Progenitor cell of endocrine pancreas (in vitro differentiated cells): ENCODE measurements at regions not wholly inside any gene's neighbourhood (a gene's known extent, or its start where the extent isn't known, plus 50 kb on each side); places are given as distances from the start of the nearest gene placed in this dataset.

Source experiments
- DNase-seq: peaks from one replicate; pipeline ENCODE4 v3.0.0; 2021; ENCODE audit warnings: low spot score; ENCODE audit not compliant: unreplicated experiment
- H3K27ac Mint-ChIP-seq: 2 replicates; pipeline ENCODE4 v1.8.0; 2021; ENCODE audit warnings: mild to moderate bottlenecking, moderate library complexity, mixed read lengths
- H3K27me3 Mint-ChIP-seq: 2 replicates; pipeline ENCODE4 v1.8.0; 2021; ENCODE audit warnings: mixed read lengths
- H3K36me3 Mint-ChIP-seq: 2 replicates; pipeline ENCODE4 v1.8.0; 2022; ENCODE audit warnings: mixed read lengths; ENCODE audit not compliant: insufficient read depth
- H3K4me1 Mint-ChIP-seq: 2 replicates; pipeline ENCODE4 v1.8.0; 2021; ENCODE audit warnings: low read depth, mixed read lengths
- H3K4me3 Mint-ChIP-seq: 2 replicates; pipeline ENCODE4 v1.8.0; 2021; ENCODE audit warnings: low read depth, mild to moderate bottlenecking, moderate library complexity, mixed read lengths
- H3K9me3 Mint-ChIP-seq: 2 replicates; pipeline ENCODE4 v1.8.0; 2021; ENCODE audit warnings: low read depth, mixed read lengths
- TF ChIP-seq, protein P1 (sequence below): fragments of 200-600 bp; sonication (generic); IDR thresholded peaks from one replicate; pipeline ENCODE4 v1.5.0; 2021; ENCODE audit warnings: antibody characterized with exemption, mild to moderate bottlenecking; ENCODE audit not compliant: unreplicated experiment

DNA sequence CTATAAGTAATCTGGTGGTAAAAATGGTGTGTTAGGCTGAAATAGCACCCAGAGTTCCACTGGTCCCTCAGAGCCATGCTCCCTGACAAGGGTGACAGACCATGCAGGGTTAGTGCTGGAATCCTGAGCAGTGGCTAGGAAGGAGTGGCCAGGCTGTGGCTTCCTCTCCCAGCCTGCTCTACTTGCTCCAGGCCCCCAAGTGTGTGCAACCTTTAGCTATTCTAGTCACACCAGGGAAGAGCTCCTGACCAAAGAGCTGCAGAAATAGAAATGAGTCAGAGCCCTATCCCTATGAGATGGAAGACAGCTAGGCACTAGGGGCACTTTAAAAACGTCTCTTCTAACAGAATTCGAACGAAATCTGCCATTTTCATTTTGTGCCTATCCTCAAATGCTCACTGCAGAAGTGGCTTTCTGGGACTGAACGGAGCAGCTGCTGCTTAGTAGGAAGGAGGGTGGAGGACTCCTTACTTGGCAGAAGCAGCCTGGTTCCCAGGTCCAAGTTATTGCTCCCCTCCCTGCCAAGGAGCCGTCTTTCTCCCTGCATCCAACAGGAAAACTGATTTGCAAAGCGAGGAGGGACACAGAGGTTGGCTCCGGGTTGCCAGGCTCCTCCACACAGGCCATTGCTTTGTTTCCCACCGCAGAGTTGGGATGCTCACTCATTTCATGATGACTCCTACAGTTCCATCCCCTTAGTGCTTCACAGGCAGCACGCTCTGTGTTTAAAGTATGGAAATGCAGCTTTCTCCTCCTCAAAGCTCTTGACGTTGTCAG, 754.5 kb downstream of the C6orf118 start:
- TF ChIP-seq, protein P1, sequence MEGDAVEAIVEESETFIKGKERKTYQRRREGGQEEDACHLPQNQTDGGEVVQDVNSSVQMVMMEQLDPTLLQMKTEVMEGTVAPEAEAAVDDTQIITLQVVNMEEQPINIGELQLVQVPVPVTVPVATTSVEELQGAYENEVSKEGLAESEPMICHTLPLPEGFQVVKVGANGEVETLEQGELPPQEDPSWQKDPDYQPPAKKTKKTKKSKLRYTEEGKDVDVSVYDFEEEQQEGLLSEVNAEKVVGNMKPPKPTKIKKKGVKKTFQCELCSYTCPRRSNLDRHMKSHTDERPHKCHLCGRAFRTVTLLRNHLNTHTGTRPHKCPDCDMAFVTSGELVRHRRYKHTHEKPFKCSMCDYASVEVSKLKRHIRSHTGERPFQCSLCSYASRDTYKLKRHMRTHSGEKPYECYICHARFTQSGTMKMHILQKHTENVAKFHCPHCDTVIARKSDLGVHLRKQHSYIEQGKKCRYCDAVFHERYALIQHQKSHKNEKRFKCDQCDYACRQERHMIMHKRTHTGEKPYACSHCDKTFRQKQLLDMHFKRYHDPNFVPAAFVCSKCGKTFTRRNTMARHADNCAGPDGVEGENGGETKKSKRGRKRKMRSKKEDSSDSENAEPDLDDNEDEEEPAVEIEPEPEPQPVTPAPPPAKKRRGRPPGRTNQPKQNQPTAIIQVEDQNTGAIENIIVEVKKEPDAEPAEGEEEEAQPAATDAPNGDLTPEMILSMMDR, result no peak
- DNase-seq, result no peak
- peaks cover under 1% of the 10 kb centered on the region for H3K9me3 Mint-ChIP-seq
- no peak overlapping the region for H3K27ac Mint-ChIP-seq
- H3K4me3 Mint-ChIP-seq, result no peak overlapping the region
- H3K36me3 Mint-ChIP-seq, result no peaks in the 10 kb centered on the region
- H3K27me3 Mint-ChIP-seq, result no peaks in the 10 kb centered on the region
- no peaks in the 10 kb centered on the region for H3K4me1 Mint-ChIP-seq

DNA sequence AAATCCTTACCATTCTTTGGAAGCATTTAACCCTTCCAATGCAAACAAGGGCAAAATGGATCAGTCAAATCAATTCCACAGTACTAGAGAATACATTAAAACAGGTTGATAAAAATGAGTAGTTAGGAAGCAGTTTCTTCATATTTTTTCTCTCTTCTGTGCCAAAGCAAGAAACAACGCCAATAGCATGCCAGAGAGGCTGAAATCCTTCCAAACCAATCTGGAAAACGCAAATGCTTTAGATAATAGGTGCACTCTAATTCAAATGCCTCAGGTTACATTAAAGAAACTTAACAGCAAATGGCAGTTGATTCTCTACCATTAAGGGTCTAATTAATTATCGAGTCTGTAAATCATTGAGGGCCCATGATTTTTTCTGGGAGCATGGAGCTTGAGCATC, 755.2 kb downstream of the C6orf118 start:
- TF ChIP-seq, protein P1, result no peak
- no peaks in the 10 kb centered on the region for H3K27me3 Mint-ChIP-seq
- peaks cover 3% of the 10 kb centered on the region for H3K9me3 Mint-ChIP-seq
- no peaks in the 10 kb centered on the region for H3K4me1 Mint-ChIP-seq
- no peak overlapping the region for H3K4me3 Mint-ChIP-seq
- no peak overlapping the region for H3K27ac Mint-ChIP-seq
- no peak for DNase-seq
- H3K36me3 Mint-ChIP-seq, result no peaks in the 10 kb centered on the region

DNA sequence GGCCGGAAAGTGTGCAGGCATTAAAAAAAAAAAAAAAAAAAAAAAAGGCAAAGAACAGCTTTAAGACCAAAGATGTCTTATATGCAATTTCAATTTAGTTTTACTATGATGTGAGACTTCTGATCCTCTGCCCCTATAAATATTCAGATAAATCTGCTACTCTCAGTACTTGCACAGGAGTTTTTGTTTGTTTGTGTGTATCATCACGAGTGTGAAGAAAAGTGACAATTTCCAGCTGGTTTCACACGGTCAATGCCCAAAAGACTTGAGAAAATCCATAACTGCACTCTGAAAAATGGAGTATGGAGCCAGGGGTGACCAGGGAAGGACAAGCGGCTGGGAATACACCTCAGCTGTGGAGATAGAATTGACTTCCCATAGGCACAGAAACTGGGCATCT, 757.7 kb downstream of the C6orf118 start:
- Mint-ChIP-seq H3K4me3 (no peak overlapping the region), H3K27me3 (no peaks in the 10 kb centered on the region), H3K4me1 (no peaks in the 10 kb centered on the region), H3K36me3 (no peaks in the 10 kb centered on the region), H3K27ac (no peak overlapping the region), H3K9me3 (peaks cover 3% of the 10 kb centered on the region)
- DNase-seq, result no peak
- TF ChIP-seq, protein P1, result no peak

DNA sequence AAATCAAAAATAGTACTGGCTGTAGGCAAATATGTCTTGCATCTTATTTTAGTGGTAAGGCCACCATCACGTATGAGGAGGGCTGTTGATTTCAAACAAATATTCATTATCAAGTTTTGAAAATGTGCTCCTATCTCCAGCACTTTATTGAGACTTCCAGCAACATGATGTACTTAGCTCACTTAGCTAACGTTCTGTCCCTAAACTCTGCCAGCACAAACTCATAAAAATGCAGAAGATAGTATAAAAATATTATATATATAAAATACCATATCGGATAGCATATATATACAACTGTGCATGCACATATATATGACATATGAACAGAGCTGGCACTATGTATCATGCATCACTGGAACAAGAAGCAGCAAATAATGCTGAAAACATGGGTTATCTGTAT, 762.3 kb downstream of the C6orf118 start:
- no peaks in the 10 kb centered on the region for H3K27me3 Mint-ChIP-seq
- DNase-seq, result no peak
- TF ChIP-seq, protein P1, result no peak
- peaks cover 3% of the 10 kb centered on the region for H3K9me3 Mint-ChIP-seq
- no peak overlapping the region for H3K27ac Mint-ChIP-seq
- H3K36me3 Mint-ChIP-seq, result no peaks in the 10 kb centered on the region
- no peak overlapping the region for H3K4me3 Mint-ChIP-seq
- no peaks in the 10 kb centered on the region for H3K4me1 Mint-ChIP-seq

DNA sequence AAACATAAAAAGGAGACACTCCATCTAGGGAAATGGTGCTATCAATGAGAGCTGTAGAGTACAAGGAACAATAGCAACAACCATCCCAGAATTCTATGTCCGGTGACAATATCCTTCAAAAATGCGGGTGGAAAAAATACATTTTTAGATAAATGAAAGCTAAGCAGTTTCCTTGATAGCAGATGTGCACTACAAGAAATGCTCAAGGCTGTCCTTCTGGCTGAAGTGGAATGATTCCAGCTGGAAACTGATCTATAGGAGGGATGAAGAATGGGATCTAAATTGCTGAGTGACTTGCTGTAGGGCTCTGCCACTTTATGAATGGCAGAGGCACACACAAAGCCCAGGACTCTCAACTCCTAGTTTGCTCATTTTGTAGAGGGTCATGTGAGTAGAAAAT, 763.1 kb downstream of the C6orf118 start:
- Mint-ChIP-seq H3K36me3 (no peaks in the 10 kb centered on the region), H3K4me1 (no peaks in the 10 kb centered on the region), H3K27me3 (no peaks in the 10 kb centered on the region), H3K4me3 (no peak overlapping the region), H3K27ac (no peak overlapping the region), H3K9me3 (peaks cover 3% of the 10 kb centered on the region)
- TF ChIP-seq, protein P1, result no peak
- DNase-seq, result no peak
